Neural progenitor cell (in vitro differentiated cells): ENCODE measurements at regions not wholly inside any gene's neighbourhood (a gene's known extent, or its start where the extent isn't known, plus 50 kb on each side); places are given as distances from the start of the nearest gene placed in this dataset.
A peak's percentile ranks its signal among the peaks of the same experiment; 100 is the strongest.

Experiments used
- DNase-seq: peaks from one replicate; pipeline ENCODE4 v3.0.0-alpha.2; 2016; ENCODE audit warnings: low spot score
- H2AFZ ChIP-seq: fragments of 200-600 bp; sonication (generic); replicated peaks from 2 replicates; pipeline ENCODE4 v1.6.1; 2016; ENCODE audit warnings: antibody characterized with exemption
- H3F3A ChIP-seq: fragments of 200-600 bp; sonication (generic); 2 replicates; pipeline ENCODE4 v1.6.1; 2016; ENCODE audit warnings: antibody characterized with exemption, low read depth
- H3K27ac ChIP-seq: fragments of 200-600 bp; sonication (generic); 2 replicates; pipeline ENCODE4 v1.5.1; 2016; ENCODE audit warnings: mild to moderate bottlenecking
- H3K27me3 ChIP-seq: fragments of 200-600 bp; sonication (generic); 2 replicates; pipeline ENCODE4 v1.6.1; 2016; ENCODE audit warnings: mild to moderate bottlenecking, moderate library complexity
- H3K36me3 ChIP-seq: fragments of 200-600 bp; sonication (generic); 2 replicates; pipeline ENCODE4 v1.5.1; 2016
- H3K4me1 ChIP-seq: fragments of 200-600 bp; sonication (generic); 2 replicates; pipeline ENCODE4 v1.6.1; 2016; ENCODE audit warnings: mixed run types
- H3K4me2 ChIP-seq: fragments of 200-600 bp; sonication (generic); 2 replicates; pipeline ENCODE4 v1.6.1; 2016
- H3K4me3 ChIP-seq: fragments of 200-600 bp; sonication (generic); 2 replicates; pipeline ENCODE4 v1.5.1; 2016
- H3K79me2 ChIP-seq: fragments of 200-600 bp; sonication (generic); 2 replicates; pipeline ENCODE4 v1.6.1; 2016; ENCODE audit warnings: low read depth
- H3K9ac ChIP-seq: fragments of 200-600 bp; sonication (generic); 2 replicates; pipeline ENCODE4 v1.6.1; 2016
- H3K9me3 ChIP-seq: fragments of 200-600 bp; sonication (generic); 2 replicates; pipeline ENCODE4 v1.5.1; 2016; ENCODE audit warnings: low read depth
- H4K20me1 ChIP-seq: fragments of 200-600 bp; sonication (generic); 2 replicates; pipeline ENCODE4 v1.6.1; 2016; ENCODE audit warnings: low read depth
- H3K27ac Mint-ChIP-seq: 3 replicates; pipeline ENCODE4 v1.8.0; 2021; ENCODE audit warnings: mixed read lengths
- H3K27me3 Mint-ChIP-seq: 2 replicates; pipeline ENCODE4 v1.8.0; 2022; ENCODE audit warnings: low read depth, mild to moderate bottlenecking, inconsistent platforms, moderate library complexity, mixed read lengths; ENCODE audit not compliant: insufficient read depth
- H3K36me3 Mint-ChIP-seq: 3 replicates; pipeline ENCODE4 v1.8.0; 2021; ENCODE audit warnings: mixed read lengths
- H3K4me1 Mint-ChIP-seq: 3 replicates; pipeline ENCODE4 v1.8.0; 2021; ENCODE audit warnings: mixed read lengths
- H3K4me3 Mint-ChIP-seq: 3 replicates; pipeline ENCODE4 v1.8.0; 2021; ENCODE audit warnings: mild to moderate bottlenecking, moderate library complexity, mixed read lengths
- H3K9me3 Mint-ChIP-seq: 3 replicates; pipeline ENCODE4 v1.8.0; 2020; ENCODE audit warnings: mixed read lengths
- CTCF ChIP-seq: fragments of 200-600 bp; sonication (generic); IDR thresholded peaks from 2 replicates; pipeline ENCODE4 v1.5.1; 2017; ENCODE audit warnings: antibody characterized with exemption, mild to moderate bottlenecking
- EZH2 ChIP-seq: fragments of 200-600 bp; sonication (generic); IDR thresholded peaks from 2 replicates; pipeline ENCODE4 v1.6.1; 2017; ENCODE audit warnings: antibody characterized with exemption, mild to moderate bottlenecking, moderate library complexity
- EZH2phosphoT487 ChIP-seq: fragments of 200-600 bp; sonication (generic); IDR thresholded peaks from 2 replicates; pipeline ENCODE4 v1.6.1; 2017; ENCODE audit warnings: antibody characterized with exemption

GRCh38 chr5:56490971-56491468, 257.9 kb upstream of the ANKRD55 start:
- H3K9ac ChIP-seq = no peak overlapping the region
- no peaks in the 10 kb centered on the region for H3K79me2 ChIP-seq
- no peaks in the 10 kb centered on the region for H3F3A ChIP-seq
- H3K4me2 ChIP-seq = no peak overlapping the region
- no peak for DNase-seq
- no peak for TF ChIP-seq EZH2
- TF ChIP-seq EZH2phosphoT487 = no peak
- no peak for TF ChIP-seq CTCF
- H2AFZ ChIP-seq = peak overlapping the region; percentile 1
- H3K27ac ChIP-seq = no peak overlapping the region
- H3K4me1 Mint-ChIP-seq = peaks cover 5% of the 10 kb centered on the region
- no peak overlapping the region for H3K4me3 ChIP-seq
- H3K27ac Mint-ChIP-seq = no peak overlapping the region
- no peaks in the 10 kb centered on the region for H3K36me3 ChIP-seq
- peaks cover 4% of the 10 kb centered on the region for H3K27me3 Mint-ChIP-seq
- H3K9me3 Mint-ChIP-seq = peaks cover 6% of the 10 kb centered on the region
- no peaks in the 10 kb centered on the region for H4K20me1 ChIP-seq
- H3K27me3 ChIP-seq = no peaks in the 10 kb centered on the region
- H3K4me1 ChIP-seq = no peaks in the 10 kb centered on the region
- H3K9me3 ChIP-seq = no peaks in the 10 kb centered on the region
- H3K36me3 Mint-ChIP-seq = no peaks in the 10 kb centered on the region
- no peak overlapping the region for H3K4me3 Mint-ChIP-seq

DNA sequence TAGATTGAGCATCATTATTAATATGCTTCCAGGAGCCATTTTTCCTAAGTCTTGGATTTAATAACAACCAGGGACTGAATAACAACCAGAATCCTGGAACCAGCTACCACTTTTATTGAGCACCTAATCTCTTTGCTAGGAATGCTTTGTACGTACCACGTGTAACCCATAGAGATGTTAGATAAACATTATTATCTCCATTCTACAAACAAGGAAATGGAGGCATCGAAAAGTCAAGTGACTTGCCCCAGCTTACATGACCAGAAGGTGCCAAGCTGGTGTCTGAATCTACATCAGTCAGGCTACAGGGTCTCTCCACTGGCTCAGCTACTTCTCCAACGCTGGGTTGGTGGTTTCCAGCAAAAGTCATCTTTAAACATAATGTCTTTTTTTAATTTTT, 256.1 kb upstream of the ANKRD55 start:
- Histone ChIP-seq H3K27me3 (no peaks in the 10 kb centered on the region), H3K36me3 (no peaks in the 10 kb centered on the region), H3K4me1 (no peaks in the 10 kb centered on the region), H4K20me1 (no peaks in the 10 kb centered on the region), H3K27ac (no peak overlapping the region), H3K4me2 (no peak overlapping the region), H3K4me3 (no peak overlapping the region), H3K9ac (no peak overlapping the region), H3F3A (no peaks in the 10 kb centered on the region), H2AFZ (no peak overlapping the region), H3K79me2 (no peaks in the 10 kb centered on the region), H3K9me3 (no peaks in the 10 kb centered on the region)
- Mint-ChIP-seq H3K27ac (no peak overlapping the region), H3K27me3 (peaks cover 3% of the 10 kb centered on the region), H3K4me1 (peaks cover 5% of the 10 kb centered on the region), H3K36me3 (no peaks in the 10 kb centered on the region), H3K4me3 (no peak overlapping the region), H3K9me3 (peaks cover 6% of the 10 kb centered on the region)
- no peak for DNase-seq
- TF ChIP-seq EZH2phosphoT487 (no peak), CTCF (no peak), EZH2 (no peak)

DNA sequence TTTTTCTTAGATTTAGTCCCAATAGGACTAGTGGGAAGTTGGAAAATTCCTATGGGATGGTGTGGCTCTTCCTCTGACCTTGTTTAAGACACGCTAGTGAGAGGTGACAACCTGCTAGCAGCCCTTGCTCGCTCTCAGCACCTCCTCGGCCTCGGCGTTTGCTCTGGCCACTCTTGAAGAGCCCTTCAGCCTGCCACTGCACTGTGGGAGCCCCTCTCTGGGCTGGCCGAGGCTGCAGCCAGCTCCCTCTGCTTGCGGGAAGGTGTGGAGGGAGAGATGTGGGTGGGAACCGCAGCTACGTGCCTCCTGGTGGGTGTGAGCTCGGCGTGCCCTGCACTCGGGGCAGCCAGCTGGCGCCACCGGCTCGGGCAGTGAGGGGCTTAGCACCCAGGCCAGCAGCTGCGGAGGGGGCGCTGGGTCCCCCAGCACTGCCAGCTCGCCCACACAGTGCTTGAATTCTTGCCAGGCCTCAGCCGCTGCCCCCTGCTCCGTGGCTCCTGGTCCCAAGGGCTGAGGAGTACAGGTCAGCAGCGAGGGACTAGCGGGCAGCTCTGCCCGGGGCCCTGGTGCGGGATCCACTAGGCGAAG, 254.5 kb upstream of the ANKRD55 start:
- Mint-ChIP-seq H3K27ac (no peak overlapping the region), H3K4me3 (no peak overlapping the region), H3K27me3 (peaks cover 2% of the 10 kb centered on the region), H3K4me1 (peaks cover 5% of the 10 kb centered on the region), H3K9me3 (peaks cover 6% of the 10 kb centered on the region), H3K36me3 (no peaks in the 10 kb centered on the region)
- DNase-seq = no peak
- H4K20me1 ChIP-seq = no peaks in the 10 kb centered on the region
- no peaks in the 10 kb centered on the region for H3K4me1 ChIP-seq
- H2AFZ ChIP-seq = no peak overlapping the region
- H3K9ac ChIP-seq = no peak overlapping the region
- H3K4me2 ChIP-seq = no peak overlapping the region
- no peak overlapping the region for H3K4me3 ChIP-seq
- no peaks in the 10 kb centered on the region for H3K27me3 ChIP-seq
- H3K36me3 ChIP-seq = no peaks in the 10 kb centered on the region
- no peaks in the 10 kb centered on the region for H3F3A ChIP-seq
- H3K27ac ChIP-seq = no peak overlapping the region
- TF ChIP-seq EZH2phosphoT487 = no peak
- TF ChIP-seq EZH2 = no peak
- TF ChIP-seq CTCF = no peak
- H3K79me2 ChIP-seq = no peaks in the 10 kb centered on the region
- no peaks in the 10 kb centered on the region for H3K9me3 ChIP-seq
